CD4-positive, alpha-beta T cell treated with Interferon alpha-2 for 1 hour (primary cell): ENCODE measurements at regions not wholly inside any gene's neighbourhood (a gene's known extent, or its start where the extent isn't known, plus 50 kb on each side); places are given as distances from the start of the nearest gene placed in this dataset.

Experiments
- DNase-seq, 2 donors: peaks; one replicate each; pipeline ENCODE4 v3.0.0-alpha.2; 2020 to 2022

- DNase-seq, result no peak
Observed at GRCh38 chr2:9103663-9104277, 100.3 kb upstream of the MBOAT2 start.

- no peak for DNase-seq
Observed at GRCh38 chr2:9102861-9103662, 99.6 kb upstream of the MBOAT2 start.

- DNase-seq, result no peak
Observed at GRCh38 chr2:9101763-9102425, 98.4 kb upstream of the MBOAT2 start.

DNA sequence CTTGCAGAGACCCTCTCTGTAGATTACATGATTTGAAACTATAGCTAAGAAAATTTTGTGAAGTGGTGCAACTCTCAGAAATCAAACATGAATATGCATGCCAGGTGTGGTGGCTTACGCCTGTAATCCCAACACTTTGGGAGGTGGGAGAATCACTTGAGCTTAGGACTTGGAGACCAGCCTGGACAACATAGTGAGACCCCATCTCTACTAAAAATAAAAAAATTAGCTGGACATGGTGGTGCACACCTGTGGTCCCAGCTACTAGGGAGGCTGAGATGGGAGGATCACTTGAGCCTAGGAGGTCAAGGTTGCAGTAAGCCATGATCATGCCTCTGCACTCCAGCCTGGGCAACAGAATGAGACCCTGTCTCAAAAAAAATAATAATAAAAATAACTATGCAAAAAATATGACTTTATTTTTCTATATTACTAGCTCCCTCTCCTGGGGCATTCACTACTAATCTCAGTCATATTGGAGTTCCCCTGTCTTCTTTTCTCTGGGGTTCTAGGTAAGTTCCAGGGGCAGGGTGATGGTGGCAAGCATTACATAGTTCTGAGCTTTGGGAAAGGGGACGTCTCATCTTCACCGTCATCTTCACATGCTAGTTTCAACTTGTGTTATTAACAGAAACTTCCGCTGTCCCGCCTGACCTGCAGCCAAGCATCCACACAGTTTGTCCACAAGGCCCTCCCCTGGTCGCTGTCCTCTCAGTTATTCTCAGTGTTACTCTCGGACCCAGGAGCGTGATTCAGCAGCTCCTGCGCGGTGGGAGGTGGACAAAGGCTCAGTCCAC lies 96.8 kb upstream of the MBOAT2 start:
- DNase-seq, result no peak

DNA sequence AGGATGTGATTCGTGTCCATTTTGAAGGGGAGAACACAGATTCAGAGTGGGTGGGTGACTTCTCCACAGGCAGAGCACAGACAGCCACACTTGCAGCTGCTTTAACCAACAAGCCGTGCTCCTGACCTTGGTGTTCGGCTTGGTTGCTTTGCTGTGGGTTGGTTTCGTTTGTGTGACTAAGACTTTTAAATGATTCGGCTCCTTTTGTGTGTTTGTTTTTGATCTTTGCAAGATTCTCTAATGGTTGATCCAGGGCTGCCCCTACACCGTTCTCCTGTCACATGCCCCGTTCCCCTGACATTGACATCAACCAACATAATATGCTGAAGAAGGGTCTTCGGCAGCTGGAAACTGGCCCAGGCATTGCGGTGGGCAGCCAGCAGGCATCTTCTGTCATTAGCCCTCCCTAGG lies 95.9 kb upstream of the MBOAT2 start:
- no peak for DNase-seq

GRCh38 chr2:9097892-9098291 lies 94.4 kb upstream of the MBOAT2 start:
- no peak for DNase-seq

DNA sequence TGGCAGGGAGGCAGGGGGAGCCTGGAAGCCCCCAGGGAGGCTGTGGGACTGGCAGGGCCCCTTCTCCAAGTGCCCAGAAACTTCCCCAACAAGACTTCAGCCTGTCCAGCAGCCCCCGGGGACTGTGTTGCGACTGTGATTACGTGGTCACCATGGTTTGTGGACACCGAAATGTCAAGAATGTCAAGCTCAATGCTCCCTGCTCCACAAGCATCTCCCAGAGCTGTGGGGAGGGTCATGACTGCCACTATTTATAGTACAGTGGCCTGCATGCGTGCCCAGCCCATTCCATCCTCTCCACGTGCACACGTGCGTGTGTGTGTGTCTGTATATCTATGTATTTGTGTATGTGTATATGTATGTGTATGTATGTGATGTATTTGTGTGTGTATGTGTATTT lies 93.8 kb upstream of the MBOAT2 start:
- DNase-seq, result no peak

DNA sequence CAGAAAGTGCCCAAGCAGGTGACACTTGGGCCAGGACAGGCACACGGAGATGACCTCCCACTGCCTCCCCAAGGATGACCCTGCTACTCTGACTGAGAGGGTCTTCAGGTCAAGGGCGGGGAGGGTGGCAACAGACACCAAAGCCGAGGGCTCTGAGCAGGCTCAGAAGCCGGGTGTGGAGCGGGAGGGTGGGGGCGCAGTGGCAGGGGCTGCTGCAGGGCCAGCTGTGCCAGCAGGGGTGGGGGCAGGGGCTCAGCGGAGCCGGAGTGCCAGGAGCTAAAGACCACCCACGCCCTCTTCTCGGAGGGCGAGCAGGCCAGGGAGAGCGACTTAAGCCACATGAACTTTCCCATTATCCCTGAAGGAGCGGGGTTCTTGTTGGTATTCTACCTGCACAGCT lies 93.3 kb upstream of the MBOAT2 start:
- DNase-seq, result no peak

DNA sequence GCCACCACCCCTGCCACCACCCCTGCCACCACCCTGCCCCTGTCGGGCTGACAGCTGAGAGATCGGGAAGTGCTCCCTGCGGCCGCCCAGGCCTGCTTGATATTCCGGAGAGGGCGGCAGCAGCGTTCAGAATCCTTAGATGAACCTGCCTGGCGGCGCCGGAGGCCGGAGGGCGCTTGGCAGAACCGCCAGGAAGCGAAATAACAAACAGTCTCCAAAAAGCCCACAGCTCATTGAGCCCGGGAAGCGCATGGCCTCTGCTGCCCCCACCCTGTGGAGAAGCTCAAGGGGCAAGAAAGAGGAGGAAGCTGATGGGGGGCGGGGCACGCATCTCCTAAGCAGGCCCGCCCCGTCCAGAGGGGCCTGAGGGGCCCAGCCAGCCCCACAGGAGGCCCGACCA lies 92.2 kb upstream of the MBOAT2 start:
- DNase-seq, result no peak

DNA sequence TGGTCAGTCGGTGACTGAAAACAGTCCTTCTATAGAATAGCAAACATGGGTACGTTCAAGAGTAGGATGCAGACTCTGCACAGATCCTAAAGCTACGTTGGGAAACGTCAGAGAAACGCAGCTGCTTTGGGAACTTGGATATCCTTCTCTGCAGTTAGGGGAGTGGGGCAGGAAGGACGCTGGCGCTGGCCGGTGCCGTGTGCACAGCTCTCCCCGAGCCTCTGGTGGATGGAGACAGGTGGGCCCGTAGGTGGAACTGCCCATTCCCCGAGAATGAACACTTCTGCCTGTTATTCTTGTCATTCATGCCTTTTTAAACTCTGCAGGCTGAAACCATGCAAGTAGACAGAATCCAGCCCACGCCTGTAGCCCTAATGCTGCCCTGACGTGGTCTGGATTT lies 91.7 kb upstream of the MBOAT2 start:
- no peak for DNase-seq

- no peak for DNase-seq
Observed at GRCh38 chr2:9094117-9094516, 90.6 kb upstream of the MBOAT2 start.

DNA sequence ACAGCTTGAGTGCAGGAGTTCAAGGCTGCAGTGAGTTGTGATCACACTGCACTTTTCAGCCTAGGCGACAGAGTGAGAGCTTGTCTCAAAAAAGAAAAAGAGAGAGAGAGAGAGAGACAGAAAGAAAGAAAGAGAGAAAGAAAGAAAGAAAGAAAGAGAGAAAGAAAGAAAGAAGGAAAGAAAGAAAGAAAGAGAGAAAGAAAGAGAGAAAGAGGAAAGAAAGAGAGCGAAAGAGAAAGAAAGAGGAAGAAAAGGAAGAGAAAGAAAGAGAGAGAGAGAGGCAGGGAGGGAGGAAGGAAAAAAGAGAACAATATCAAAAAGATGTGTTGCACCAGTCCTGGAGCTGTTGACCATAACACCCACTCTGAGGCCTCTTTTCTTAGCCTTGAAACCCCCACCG lies 89.8 kb upstream of the MBOAT2 start:
- no peak for DNase-seq

DNA sequence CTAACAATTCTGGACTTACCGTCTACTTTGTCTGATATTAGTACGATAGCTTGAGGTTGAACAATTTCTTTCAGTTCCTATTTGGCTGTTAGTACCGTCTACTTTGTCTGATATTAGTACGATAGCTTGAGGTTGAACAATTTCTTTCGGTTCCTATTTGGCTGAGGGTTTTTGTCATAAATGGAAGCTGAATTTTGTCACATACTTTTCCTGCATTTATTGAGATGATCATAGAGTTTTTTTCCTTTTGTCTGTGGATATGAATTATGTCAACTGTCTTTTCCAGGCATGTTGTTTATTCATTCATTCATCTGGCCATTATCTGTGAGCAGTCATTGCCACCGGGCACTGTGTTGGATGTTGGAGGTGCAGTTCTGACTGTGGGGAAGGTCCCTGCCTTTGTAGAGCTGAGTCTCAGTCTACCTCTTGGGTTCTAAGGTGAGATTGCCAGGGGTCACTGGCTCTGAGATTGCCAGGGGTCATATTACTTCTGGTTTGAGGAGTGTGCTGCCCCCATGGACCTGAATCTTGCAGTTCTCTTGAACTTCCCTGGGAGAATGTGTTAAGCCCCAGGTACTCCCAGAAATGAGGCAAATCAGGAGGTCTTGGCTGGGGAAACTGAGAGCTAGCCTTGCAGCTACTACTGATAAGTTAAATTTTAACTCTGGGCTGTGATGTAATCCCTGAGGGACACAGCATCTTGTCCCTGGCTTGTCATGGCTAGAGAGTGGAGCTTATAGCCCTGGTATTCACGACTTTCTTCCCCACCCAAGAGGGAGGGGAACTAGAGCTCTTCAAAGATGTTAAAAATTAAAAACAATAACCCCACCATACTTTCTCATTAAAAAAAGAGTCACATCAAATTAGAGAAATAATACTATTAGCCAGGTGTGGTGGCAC lies 89.1 kb upstream of the MBOAT2 start:
- DNase-seq, result no peak

DNA sequence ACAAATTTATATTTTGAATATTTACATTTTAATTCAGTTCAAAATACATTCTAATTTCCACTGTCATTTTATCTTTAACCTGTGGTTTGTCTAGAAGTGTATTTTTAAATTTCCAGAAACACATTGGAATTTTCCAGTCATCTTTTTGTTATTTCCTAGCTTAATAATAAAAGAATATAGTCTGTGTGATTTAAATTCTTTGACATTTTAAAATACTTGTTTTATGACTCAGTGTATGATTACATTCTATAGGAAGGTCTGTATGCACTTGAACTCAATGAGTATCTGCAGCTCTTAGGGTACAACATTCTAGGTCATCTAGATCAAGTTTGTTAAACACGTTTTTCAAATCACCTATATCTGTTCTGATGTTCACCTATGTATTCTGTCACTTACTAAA lies 88.3 kb upstream of the MBOAT2 start:
- no peak for DNase-seq

- no peak for DNase-seq
Observed at GRCh38 chr2:9089831-9090230, 86.3 kb upstream of the MBOAT2 start.

GRCh38 chr2:9087121-9087681 lies 83.7 kb upstream of the MBOAT2 start:
- no peak for DNase-seq

- no peak for DNase-seq
Observed at GRCh38 chr2:9086465-9086864, 83.0 kb upstream of the MBOAT2 start.

DNA sequence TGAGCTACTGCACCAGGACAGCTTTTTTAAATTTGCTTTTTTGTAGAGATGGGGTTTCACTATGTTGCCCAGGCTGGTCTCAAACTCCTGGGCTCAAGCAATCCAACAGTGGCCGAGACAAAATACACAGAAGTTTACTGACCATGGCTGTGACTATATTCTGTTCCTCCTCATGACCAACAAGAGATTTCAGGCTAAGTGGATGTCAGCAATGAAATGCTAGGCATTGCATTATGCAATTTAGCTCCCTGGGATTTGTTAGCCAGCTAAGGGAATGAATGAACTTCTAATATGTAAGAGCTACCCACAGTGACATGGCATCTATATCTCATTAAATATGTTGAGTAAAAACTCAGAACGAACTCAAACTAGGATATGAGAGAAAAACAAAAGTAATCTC lies 81.9 kb upstream of the MBOAT2 start:
- no peak for DNase-seq

GRCh38 chr2:9083287-9083686 lies 79.8 kb upstream of the MBOAT2 start:
- no peak for DNase-seq

- DNase-seq, result no peak
Observed at GRCh38 chr2:9082158-9082557, 78.7 kb upstream of the MBOAT2 start.

DNA sequence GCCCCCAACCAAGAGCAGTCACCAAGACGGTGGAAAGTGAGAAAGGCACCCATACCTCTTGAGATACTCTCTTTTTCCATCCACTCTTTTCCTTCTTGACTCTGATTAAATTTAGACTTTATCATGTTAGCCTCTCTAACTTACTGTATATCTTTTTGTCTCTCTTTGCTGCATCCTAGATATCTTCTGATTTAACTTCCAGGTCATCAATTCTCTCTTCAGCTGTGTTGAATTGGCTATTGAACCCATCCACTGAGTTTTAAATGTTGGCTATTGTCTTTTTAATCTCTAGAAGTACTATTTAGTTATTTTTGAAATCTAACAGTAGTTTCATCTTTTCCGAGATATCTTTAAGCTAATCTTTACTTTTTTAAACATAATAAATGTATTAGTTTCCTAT lies 78.3 kb upstream of the MBOAT2 start:
- DNase-seq, result no peak

- DNase-seq, result no peak
Observed at GRCh38 chr2:9078405-9078804, 74.9 kb upstream of the MBOAT2 start.
